Fibroblast of lung (primary cell): ENCODE measurements at regions not wholly inside any gene's neighbourhood (a gene's known extent, or its start where the extent isn't known, plus 50 kb on each side); places are given as distances from the start of the nearest gene placed in this dataset.

Experiments used
- DNase-seq, 2 donors: peaks; one replicate each; pipeline versions ENCODE4 v3.0.0 to v3.0.0-alpha.2; 2010; ENCODE audit warnings: low read depth in 2 of 2
- H2AFZ ChIP-seq: 2 replicates; pipeline ENCODE4 v1.5.1; 2012; ENCODE audit warnings: low read length, control low read depth, inconsistent platforms
- H3K27ac ChIP-seq: 2 replicates; pipeline ENCODE4 v1.5.1; 2011; ENCODE audit warnings: low read length, control low read depth; ENCODE audit not compliant: insufficient read depth
- H3K27me3 ChIP-seq: 2 replicates; pipeline ENCODE4 v1.5.1; 2011; ENCODE audit warnings: mild to moderate bottlenecking, low read length; ENCODE audit not compliant: control insufficient read depth, insufficient read depth
- H3K36me3 ChIP-seq: 2 replicates; pipeline ENCODE4 v1.5.1; 2011; ENCODE audit warnings: low read length; ENCODE audit not compliant: control insufficient read depth, insufficient read depth
- H3K4me1 ChIP-seq: 2 replicates; pipeline ENCODE4 v1.5.1; 2011; ENCODE audit warnings: low read length; ENCODE audit not compliant: control insufficient read depth, insufficient read depth; ENCODE audit errors: extremely low read depth
- H3K4me2 ChIP-seq: 2 replicates; pipeline ENCODE4 v1.5.1; 2011; ENCODE audit warnings: low read length, control low read depth; ENCODE audit not compliant: insufficient read depth; ENCODE audit errors: extremely low read depth
- H3K4me3 ChIP-seq, 4 experiments: fragments of 200-600 bp in 1 of 4; sonication (generic) in 1 of 4; replicated peaks in 1 of 4; 2 replicates each; pipeline ENCODE4 v1.5.1; 2011 to 2016; ENCODE audit warnings: low read length in 4 of 4, low read depth in 3 of 4, mild to moderate bottlenecking in 3 of 4, control low read depth in 2 of 4, inconsistent platforms in 1 of 4, mixed read lengths in 1 of 4; ENCODE audit not compliant: insufficient read depth in 1 of 4; ENCODE audit errors: control extremely low read depth in 1 of 4
- H3K79me2 ChIP-seq: 2 replicates; pipeline ENCODE4 v1.5.1; 2012; ENCODE audit warnings: mild to moderate bottlenecking, low read length, inconsistent platforms; ENCODE audit not compliant: control insufficient read depth, insufficient read depth
- H3K9ac ChIP-seq: 2 replicates; pipeline ENCODE4 v1.5.1; 2011; ENCODE audit warnings: mild to moderate bottlenecking, low read length, control low read depth; ENCODE audit not compliant: insufficient read depth
- H3K9me3 ChIP-seq: 2 replicates; pipeline ENCODE4 v1.5.1; 2012; ENCODE audit warnings: low read depth, low read length; ENCODE audit not compliant: control insufficient read depth, insufficient read depth
- H4K20me1 ChIP-seq: 2 replicates; pipeline ENCODE4 v1.5.1; 2011; ENCODE audit warnings: low read length; ENCODE audit not compliant: control insufficient read depth, insufficient read depth; ENCODE audit errors: extremely low read depth
- CTCF ChIP-seq, 2 donors: IDR thresholded peaks in 1 of 2; conservative IDR thresholded peaks in 1 of 2; 1 replicate in 1 of 2; 2 replicates in 1 of 2; pipeline ENCODE4 v1.5.1; 2011 to 2012; ENCODE audit warnings: low read length in 2 of 2, control low read depth in 1 of 2, inconsistent platforms in 1 of 2, low read depth in 1 of 2, mild to moderate bottlenecking in 1 of 2
- EZH2 ChIP-seq: IDR thresholded peaks from 2 replicates; pipeline ENCODE4 v1.5.1; 2012; ENCODE audit warnings: low read length, control low read depth, mild to moderate bottlenecking; ENCODE audit errors: missing control alignments

GRCh38 chr1:4324525-4324924, 329.9 kb upstream of the AJAP1 start:
- Histone ChIP-seq H3K9me3 (no peaks in the 10 kb centered on the region), H3K27ac (no peak overlapping the region), H3K4me3 (no peak overlapping the region), H3K9ac (no peak overlapping the region), H2AFZ (no peak overlapping the region), H3K27me3 (no peaks in the 10 kb centered on the region), H3K4me2 (no peak overlapping the region), H3K79me2 (no peaks in the 10 kb centered on the region), H4K20me1 (no peaks in the 10 kb centered on the region), H3K36me3 (no peaks in the 10 kb centered on the region), H3K4me1 (no peaks in the 10 kb centered on the region)
- no peak for DNase-seq
- TF ChIP-seq EZH2 (no peak), CTCF (conservative IDR thresholded peaks at IDR 0.05 in 1 of 2, IDR thresholded peaks at IDR 0.05 in 1 of 2; ENCODE audit: low read depth in 1 of 2, low read length in 2 of 2) (no peak)

- H3K9me3 ChIP-seq, result no peaks in the 10 kb centered on the region
- DNase-seq, result no peak
- no peak overlapping the region for H3K4me3 ChIP-seq
- H3K9ac ChIP-seq, result no peak overlapping the region
- H2AFZ ChIP-seq, result no peak overlapping the region
- H3K79me2 ChIP-seq, result no peaks in the 10 kb centered on the region
- H3K27ac ChIP-seq, result no peak overlapping the region
- no peaks in the 10 kb centered on the region for H3K27me3 ChIP-seq
- H3K36me3 ChIP-seq, result no peaks in the 10 kb centered on the region
- no peaks in the 10 kb centered on the region for H3K4me1 ChIP-seq
- no peaks in the 10 kb centered on the region for H4K20me1 ChIP-seq
- no peak for TF ChIP-seq CTCF (conservative IDR thresholded peaks at IDR 0.05 in 1 of 2, IDR thresholded peaks at IDR 0.05 in 1 of 2; ENCODE audit: low read depth in 1 of 2, low read length in 2 of 2)
- TF ChIP-seq EZH2, result no peak
- H3K4me2 ChIP-seq, result no peak overlapping the region
These were observed 327.3 kb upstream of the AJAP1 start for GRCh38 chr1:4327142-4327541.

- Histone ChIP-seq H3K79me2 (no peaks in the 10 kb centered on the region), H3K9me3 (no peaks in the 10 kb centered on the region), H2AFZ (no peak overlapping the region), H3K4me3 (no peak overlapping the region), H3K4me1 (no peaks in the 10 kb centered on the region), H3K36me3 (no peaks in the 10 kb centered on the region), H4K20me1 (no peaks in the 10 kb centered on the region), H3K9ac (no peak overlapping the region), H3K4me2 (no peak overlapping the region), H3K27me3 (no peaks in the 10 kb centered on the region), H3K27ac (no peak overlapping the region)
- no peak for TF ChIP-seq EZH2
- TF ChIP-seq CTCF (conservative IDR thresholded peaks at IDR 0.05 in 1 of 2, IDR thresholded peaks at IDR 0.05 in 1 of 2; ENCODE audit: low read depth in 1 of 2, low read length in 2 of 2), result no peak
- no peak for DNase-seq
These were observed 325.9 kb upstream of the AJAP1 start for GRCh38 chr1:4328402-4329071.
